ENCODE measurements at regions not wholly inside any gene's neighbourhood (a gene's known extent, or its start where the extent isn't known, plus 50 kb on each side); places are given as distances from the start of the nearest gene placed in this dataset.

DNA sequence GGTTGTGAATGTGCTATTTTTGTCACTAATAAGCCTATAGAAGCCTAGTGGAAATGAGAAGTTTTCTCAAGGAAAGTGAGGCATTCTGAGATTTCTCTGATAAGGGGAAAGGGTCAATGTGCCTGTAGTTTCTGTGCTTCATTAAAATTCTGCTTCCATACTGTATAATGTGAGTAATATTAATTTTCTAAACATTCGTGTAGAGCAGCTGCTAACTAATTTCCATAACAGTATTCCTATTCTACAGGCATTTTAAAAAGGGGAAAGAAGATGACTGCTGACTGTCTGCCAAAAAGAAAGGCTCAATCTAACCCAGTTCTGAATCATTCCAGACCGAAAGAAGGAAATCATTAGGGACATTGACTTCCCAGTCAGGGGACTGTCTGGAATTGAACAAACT lies 293.3 kb upstream of the TMPO start:
- Mint-ChIP-seq H3K27ac (no peak overlapping the region), H3K4me1 (peaks cover 7% of the 10 kb centered on the region)

DNA sequence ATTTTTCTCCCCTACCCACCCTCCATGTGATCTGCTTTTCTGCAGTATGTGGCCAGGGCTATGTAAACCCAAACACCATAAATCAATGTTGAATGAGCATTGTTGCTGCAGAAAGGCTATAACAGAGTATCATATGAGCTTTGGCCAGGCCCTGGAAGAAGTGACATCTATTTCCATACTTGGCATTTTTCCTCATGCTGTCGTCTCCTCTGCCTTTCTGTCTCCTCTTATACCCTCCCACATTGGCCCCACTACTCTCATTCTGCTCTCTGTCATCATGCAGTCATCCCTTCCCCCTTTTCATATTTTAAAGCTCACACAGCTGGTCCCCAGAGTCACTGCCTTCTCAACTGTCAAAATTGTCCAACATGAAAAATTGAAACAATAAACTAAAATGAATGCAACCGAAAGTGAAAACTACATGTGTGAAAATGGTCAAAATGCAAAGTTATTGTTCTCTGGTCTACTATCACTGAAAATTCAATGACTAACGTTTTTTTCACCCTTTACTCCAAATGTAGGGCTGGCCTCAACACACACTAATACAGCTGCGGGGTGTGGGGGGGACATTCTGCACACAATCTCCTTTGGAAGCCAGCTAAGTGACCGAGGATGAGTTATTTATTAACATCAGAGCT lies 290.7 kb upstream of the TMPO start:
- Mint-ChIP-seq H3K4me1 (peaks cover 17% of the 10 kb centered on the region), H3K27ac (no peak overlapping the region), H3K27me3 (ENCODE audit: insufficient read depth, low read depth) (peaks cover 6% of the 10 kb centered on the region), H3K9me3 (peaks cover 3% of the 10 kb centered on the region), H3K36me3 (no peaks in the 10 kb centered on the region), H3K4me3 (no peak overlapping the region)
- Histone ChIP-seq H3K4me2 (no peak overlapping the region), H3K79me2 (ENCODE audit: low read depth) (no peaks in the 10 kb centered on the region), H3K9me3 (ENCODE audit: low read depth) (no peaks in the 10 kb centered on the region), H3K4me1 (peaks cover 9% of the 10 kb centered on the region), H3K9ac (no peak overlapping the region), H4K20me1 (ENCODE audit: low read depth) (no peaks in the 10 kb centered on the region), H3K27ac (no peak overlapping the region), H3K4me3 (no peak overlapping the region), H3K36me3 (no peaks in the 10 kb centered on the region), H3K27me3 (no peaks in the 10 kb centered on the region), H2AFZ (replicated peaks) (no peak overlapping the region), H3F3A (ENCODE audit: low read depth) (peaks cover 6% of the 10 kb centered on the region)
- DNase-seq (ENCODE audit: low spot score) = no peak
- TF ChIP-seq EZH2 (IDR thresholded peaks at IDR 0.05) (no peak), EZH2phosphoT487 (IDR thresholded peaks at IDR 0.05) (no peak)
- TF ChIP-seq, protein P1, sequence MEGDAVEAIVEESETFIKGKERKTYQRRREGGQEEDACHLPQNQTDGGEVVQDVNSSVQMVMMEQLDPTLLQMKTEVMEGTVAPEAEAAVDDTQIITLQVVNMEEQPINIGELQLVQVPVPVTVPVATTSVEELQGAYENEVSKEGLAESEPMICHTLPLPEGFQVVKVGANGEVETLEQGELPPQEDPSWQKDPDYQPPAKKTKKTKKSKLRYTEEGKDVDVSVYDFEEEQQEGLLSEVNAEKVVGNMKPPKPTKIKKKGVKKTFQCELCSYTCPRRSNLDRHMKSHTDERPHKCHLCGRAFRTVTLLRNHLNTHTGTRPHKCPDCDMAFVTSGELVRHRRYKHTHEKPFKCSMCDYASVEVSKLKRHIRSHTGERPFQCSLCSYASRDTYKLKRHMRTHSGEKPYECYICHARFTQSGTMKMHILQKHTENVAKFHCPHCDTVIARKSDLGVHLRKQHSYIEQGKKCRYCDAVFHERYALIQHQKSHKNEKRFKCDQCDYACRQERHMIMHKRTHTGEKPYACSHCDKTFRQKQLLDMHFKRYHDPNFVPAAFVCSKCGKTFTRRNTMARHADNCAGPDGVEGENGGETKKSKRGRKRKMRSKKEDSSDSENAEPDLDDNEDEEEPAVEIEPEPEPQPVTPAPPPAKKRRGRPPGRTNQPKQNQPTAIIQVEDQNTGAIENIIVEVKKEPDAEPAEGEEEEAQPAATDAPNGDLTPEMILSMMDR (IDR thresholded peaks at IDR 0.05) = no peak

More for the DNA sequence above, 293.3 kb upstream of the TMPO start:
- Histone ChIP-seq H4K20me1 (ENCODE audit: low read depth) (no peaks in the 10 kb centered on the region), H3K36me3 (no peaks in the 10 kb centered on the region), H3K9me3 (ENCODE audit: low read depth) (no peaks in the 10 kb centered on the region), H3K4me2 (no peak overlapping the region), H2AFZ (replicated peaks) (no peak overlapping the region), H3K79me2 (ENCODE audit: low read depth) (no peaks in the 10 kb centered on the region), H3K27ac (no peak overlapping the region), H3K9ac (no peak overlapping the region), H3F3A (ENCODE audit: low read depth) (peaks cover 6% of the 10 kb centered on the region), H3K27me3 (no peaks in the 10 kb centered on the region), H3K4me3 (no peak overlapping the region), H3K4me1 (peaks cover 9% of the 10 kb centered on the region)
- Mint-ChIP-seq H3K9me3 (peaks cover 3% of the 10 kb centered on the region), H3K27me3 (ENCODE audit: insufficient read depth, low read depth) (peaks cover 6% of the 10 kb centered on the region), H3K4me3 (no peak overlapping the region), H3K36me3 (no peaks in the 10 kb centered on the region)
- no peak for DNase-seq (ENCODE audit: low spot score)
- TF ChIP-seq EZH2 (IDR thresholded peaks at IDR 0.05) (no peak), EZH2phosphoT487 (IDR thresholded peaks at IDR 0.05) (no peak)
- TF ChIP-seq, protein P1 (IDR thresholded peaks at IDR 0.05) = no peak

DNA sequence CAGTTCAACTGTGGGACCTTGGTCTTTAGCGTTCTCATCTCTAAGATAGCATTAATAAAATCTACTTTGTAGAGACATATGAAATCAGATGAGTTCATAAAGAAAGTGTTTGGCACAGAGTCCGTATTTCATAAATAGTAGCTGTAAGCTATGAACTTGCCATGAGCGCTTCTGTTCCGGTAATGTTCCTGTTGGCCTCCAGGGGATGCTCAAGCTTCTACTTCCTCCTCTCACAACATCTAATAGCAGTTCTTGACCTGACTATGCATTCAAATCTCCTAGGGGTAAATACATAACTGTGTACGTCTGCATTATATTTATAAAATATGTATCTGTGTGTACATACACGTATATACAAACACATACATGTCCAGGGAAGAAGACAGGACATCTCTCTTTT lies 288.2 kb upstream of the TMPO start:
- no peaks in the 10 kb centered on the region for H3K9me3 ChIP-seq (ENCODE audit: low read depth)
- no peak overlapping the region for H3K9ac ChIP-seq
- no peak overlapping the region for H3K27ac Mint-ChIP-seq
- peak; percentile 10 for DNase-seq (ENCODE audit: low spot score)
- H3K27ac ChIP-seq = no peak overlapping the region
- no peaks in the 10 kb centered on the region for H3K36me3 ChIP-seq
- H3K9me3 Mint-ChIP-seq = peaks cover 3% of the 10 kb centered on the region
- H3K4me3 Mint-ChIP-seq = no peak overlapping the region
- H3K4me2 ChIP-seq = no peak overlapping the region
- no peak overlapping the region for H3K4me3 ChIP-seq
- no peaks in the 10 kb centered on the region for H4K20me1 ChIP-seq (ENCODE audit: low read depth)
- H3F3A ChIP-seq (ENCODE audit: low read depth) = no peaks in the 10 kb centered on the region
- H3K79me2 ChIP-seq (ENCODE audit: low read depth) = no peaks in the 10 kb centered on the region
- H3K36me3 Mint-ChIP-seq = no peaks in the 10 kb centered on the region
- H3K27me3 ChIP-seq = no peaks in the 10 kb centered on the region
- peaks cover 10% of the 10 kb centered on the region for H3K4me1 Mint-ChIP-seq
- peaks cover 6% of the 10 kb centered on the region for H3K27me3 Mint-ChIP-seq (ENCODE audit: insufficient read depth, low read depth)
- no peaks in the 10 kb centered on the region for H3K4me1 ChIP-seq
- no peak for TF ChIP-seq EZH2 (IDR thresholded peaks at IDR 0.05)
- TF ChIP-seq, protein P1 (IDR thresholded peaks at IDR 0.05) = peak; percentile 61
- no peak overlapping the region for H2AFZ ChIP-seq (replicated peaks)
